ENCODE measurements at regions not wholly inside any gene's neighbourhood (a gene's known extent, or its start where the extent isn't known, plus 50 kb on each side); places are given as distances from the start of the nearest gene placed in this dataset.

GRCh38 chr11:41988951-41989572 lies 529.6 kb upstream of the LRRC4C start:
- TF ChIP-seq ARNT (IDR thresholded peaks at IDR 0.05) (no peak), MAFG (CRISPR knock-in tag; IDR thresholded peaks at IDR 0.05) (no peak), ZFX (CRISPR knock-in tag; IDR thresholded peaks at IDR 0.05; ENCODE audit: low read depth) (no peak), HOXA7 (CRISPR knock-in tag; IDR thresholded peaks at IDR 0.05) (no peak), SNRNP70 (IDR thresholded peaks at IDR 0.05; ENCODE audit: low read depth, low read length) (no peak), ARNT2 (CRISPR knock-in tag; IDR thresholded peaks at IDR 0.05; ENCODE audit: low read depth) (no peak), SP1 (IDR thresholded peaks at IDR 0.05) (no peak), SP1 (CRISPR knock-in tag; IDR thresholded peaks at IDR 0.05) (no peak), ZNF17 (CRISPR knock-in tag; IDR thresholded peaks at IDR 0.05) (no peak), REXO4 (CRISPR knock-in tag; IDR thresholded peaks at IDR 0.05; ENCODE audit: borderline replicate concordance) (no peak), POLR2AphosphoS5 (IDR thresholded peaks at IDR 0.05; ENCODE audit: low read depth, low read length) (no peak), ZNF687 (CRISPR knock-in tag; IDR thresholded peaks at IDR 0.05) (no peak), KDM1A (CRISPR knock-in tag; IDR thresholded peaks at IDR 0.05) (no peak), SCMH1 (CRISPR knock-in tag; IDR thresholded peaks at IDR 0.05; ENCODE audit: borderline replicate concordance) (no peak)
